ENCODE measurements at regions not wholly inside any gene's neighbourhood (a gene's known extent, or its start where the extent isn't known, plus 50 kb on each side); places are given as distances from the start of the nearest gene placed in this dataset.

- no peak for TF ChIP-seq CTCF (IDR thresholded peaks at IDR 0.05; ENCODE audit: low read depth, low read length)
- TF ChIP-seq EZH2phosphoT487 (IDR thresholded peaks at IDR 0.05; ENCODE audit: low read depth) = no peak
Measured at GRCh38 chr14:22492622-22493542, 96.1 kb downstream of the DAD1 start.

Measured in OCI-LY3 (cell line).